Mesothelial cell of epicardium (in vitro differentiated cells): ENCODE measurements at regions not wholly inside any gene's neighbourhood (a gene's known extent, or its start where the extent isn't known, plus 50 kb on each side); places are given as distances from the start of the nearest gene placed in this dataset.
A peak's percentile ranks its signal among the peaks of the same experiment; 100 is the strongest.

ENCODE experiments used
- DNase-seq, 2 experiments: peaks; one replicate each; pipeline ENCODE4 v3.0.0; 2021; ENCODE audit warnings: low spot score in 2 of 2; ENCODE audit not compliant: unreplicated experiment in 2 of 2
- H3K27ac Mint-ChIP-seq: 2 replicates; pipeline ENCODE4 v1.8.0; 2021; ENCODE audit warnings: mixed read lengths
- H3K27me3 Mint-ChIP-seq: 2 replicates; pipeline ENCODE4 v1.8.0; 2021; ENCODE audit warnings: low read depth, mixed read lengths
- H3K36me3 Mint-ChIP-seq: 2 replicates; pipeline ENCODE4 v1.8.0; 2021; ENCODE audit warnings: mixed read lengths
- H3K4me1 Mint-ChIP-seq: 2 replicates; pipeline ENCODE4 v1.8.0; 2021; ENCODE audit warnings: mixed read lengths
- H3K4me3 Mint-ChIP-seq: 2 replicates; pipeline ENCODE4 v1.8.0; 2021; ENCODE audit warnings: mild to moderate bottlenecking, moderate library complexity, mixed read lengths
- H3K9me3 Mint-ChIP-seq: 2 replicates; pipeline ENCODE4 v1.8.0; 2021; ENCODE audit warnings: mixed read lengths
- TF ChIP-seq, protein P1 (sequence below): fragments of 200-600 bp; sonication (generic); IDR thresholded peaks from one replicate; pipeline ENCODE4 v1.5.0; 2021; ENCODE audit warnings: antibody characterized with exemption; ENCODE audit not compliant: unreplicated experiment

DNA sequence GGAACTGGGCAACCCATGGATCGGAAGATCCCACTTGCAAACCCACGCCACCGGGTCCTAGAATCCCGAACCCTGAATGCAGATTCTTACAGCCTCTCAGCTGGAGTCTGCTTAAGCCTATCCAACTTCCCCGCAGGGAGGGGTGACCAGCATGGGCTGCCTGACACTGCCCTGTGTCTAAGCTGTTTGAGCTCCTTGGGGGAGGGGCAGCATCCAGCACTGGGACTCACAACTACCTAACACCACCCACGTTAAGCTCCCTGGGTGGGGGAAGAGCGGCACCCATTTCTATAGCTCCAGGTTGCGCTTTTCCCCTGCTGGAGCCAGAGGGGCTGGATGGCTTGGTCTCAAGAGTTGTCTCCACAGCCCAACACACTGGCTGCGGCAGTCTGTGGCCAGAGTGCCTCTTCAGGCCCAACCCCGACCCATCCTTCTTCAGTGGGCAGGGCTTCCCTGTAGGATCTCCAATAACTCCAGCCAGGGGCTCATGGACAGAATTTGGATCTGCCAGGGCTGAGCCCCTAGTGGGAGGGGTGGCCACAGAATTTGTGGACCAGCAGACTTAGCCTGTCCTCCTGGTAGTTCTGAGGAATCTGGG is 649.2 kb downstream of the TUSC7 start:
- Mint-ChIP-seq H3K4me1 (no peaks in the 10 kb centered on the region), H3K27ac (no peak overlapping the region), H3K36me3 (no peaks in the 10 kb centered on the region), H3K4me3 (no peak overlapping the region), H3K27me3 (peaks cover 7% of the 10 kb centered on the region), H3K9me3 (peaks cover 36% of the 10 kb centered on the region)
- peak in 1 of 2 experiments; percentile 17 for DNase-seq
- TF ChIP-seq, protein P1, sequence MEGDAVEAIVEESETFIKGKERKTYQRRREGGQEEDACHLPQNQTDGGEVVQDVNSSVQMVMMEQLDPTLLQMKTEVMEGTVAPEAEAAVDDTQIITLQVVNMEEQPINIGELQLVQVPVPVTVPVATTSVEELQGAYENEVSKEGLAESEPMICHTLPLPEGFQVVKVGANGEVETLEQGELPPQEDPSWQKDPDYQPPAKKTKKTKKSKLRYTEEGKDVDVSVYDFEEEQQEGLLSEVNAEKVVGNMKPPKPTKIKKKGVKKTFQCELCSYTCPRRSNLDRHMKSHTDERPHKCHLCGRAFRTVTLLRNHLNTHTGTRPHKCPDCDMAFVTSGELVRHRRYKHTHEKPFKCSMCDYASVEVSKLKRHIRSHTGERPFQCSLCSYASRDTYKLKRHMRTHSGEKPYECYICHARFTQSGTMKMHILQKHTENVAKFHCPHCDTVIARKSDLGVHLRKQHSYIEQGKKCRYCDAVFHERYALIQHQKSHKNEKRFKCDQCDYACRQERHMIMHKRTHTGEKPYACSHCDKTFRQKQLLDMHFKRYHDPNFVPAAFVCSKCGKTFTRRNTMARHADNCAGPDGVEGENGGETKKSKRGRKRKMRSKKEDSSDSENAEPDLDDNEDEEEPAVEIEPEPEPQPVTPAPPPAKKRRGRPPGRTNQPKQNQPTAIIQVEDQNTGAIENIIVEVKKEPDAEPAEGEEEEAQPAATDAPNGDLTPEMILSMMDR: no peak

DNA sequence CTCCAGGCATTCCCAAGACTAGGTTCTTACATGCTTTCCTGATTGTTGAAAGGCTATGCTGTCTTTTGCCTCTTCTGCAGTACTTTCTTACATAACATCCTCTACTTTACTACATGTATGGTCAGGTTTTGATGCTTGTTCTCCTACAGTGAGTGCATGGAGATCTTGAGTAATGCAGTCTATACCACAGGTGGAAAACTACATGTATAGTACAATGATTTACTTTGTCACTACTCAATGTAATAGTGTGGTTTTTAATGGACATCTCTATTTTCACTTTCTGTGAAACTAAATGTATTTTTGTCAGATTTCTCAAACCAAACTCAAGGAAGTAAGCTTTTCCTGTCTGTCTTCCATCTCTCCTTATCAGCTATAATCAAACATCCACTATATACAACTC is 657.0 kb downstream of the TUSC7 start:
- no peak overlapping the region for H3K4me3 Mint-ChIP-seq
- H3K9me3 Mint-ChIP-seq: peaks cover 23% of the 10 kb centered on the region
- DNase-seq: no peak
- no peak overlapping the region for H3K27ac Mint-ChIP-seq
- H3K27me3 Mint-ChIP-seq: peaks cover 2% of the 10 kb centered on the region
- H3K4me1 Mint-ChIP-seq: no peaks in the 10 kb centered on the region
- TF ChIP-seq, protein P1: no peak
- H3K36me3 Mint-ChIP-seq: no peaks in the 10 kb centered on the region

GRCh38 chr3:117367861-117368260 is 658.3 kb downstream of the TUSC7 start:
- peaks cover 10% of the 10 kb centered on the region for H3K9me3 Mint-ChIP-seq
- TF ChIP-seq, protein P1: no peak
- H3K27me3 Mint-ChIP-seq: peaks cover 3% of the 10 kb centered on the region
- no peak for DNase-seq
- no peaks in the 10 kb centered on the region for H3K36me3 Mint-ChIP-seq
- no peaks in the 10 kb centered on the region for H3K4me1 Mint-ChIP-seq
- H3K27ac Mint-ChIP-seq: no peak overlapping the region
- H3K4me3 Mint-ChIP-seq: no peak overlapping the region

DNA sequence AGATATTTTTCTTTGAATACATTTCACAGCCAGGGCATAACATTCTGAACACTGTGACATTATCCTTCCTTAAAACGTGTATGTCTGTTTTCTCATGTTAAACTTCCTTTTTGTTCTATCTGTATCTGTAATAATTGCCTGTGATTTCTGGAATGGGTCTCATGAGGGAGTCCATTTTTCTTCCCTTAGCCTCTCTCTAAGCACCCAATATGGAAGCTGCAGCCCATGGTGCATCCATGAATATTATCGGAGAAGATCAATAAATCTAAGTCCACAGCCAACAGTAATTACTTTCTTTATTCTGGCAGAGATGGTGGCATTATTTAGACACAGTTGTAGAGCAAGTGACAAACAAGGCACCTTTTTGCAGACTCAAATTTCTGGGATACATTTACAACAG is 671.1 kb downstream of the TUSC7 start:
- Mint-ChIP-seq H3K4me3 (no peak overlapping the region), H3K9me3 (peaks cover 14% of the 10 kb centered on the region), H3K4me1 (no peaks in the 10 kb centered on the region), H3K27ac (no peak overlapping the region), H3K36me3 (no peaks in the 10 kb centered on the region), H3K27me3 (peaks cover 7% of the 10 kb centered on the region)
- TF ChIP-seq, protein P1: no peak
- no peak for DNase-seq

DNA sequence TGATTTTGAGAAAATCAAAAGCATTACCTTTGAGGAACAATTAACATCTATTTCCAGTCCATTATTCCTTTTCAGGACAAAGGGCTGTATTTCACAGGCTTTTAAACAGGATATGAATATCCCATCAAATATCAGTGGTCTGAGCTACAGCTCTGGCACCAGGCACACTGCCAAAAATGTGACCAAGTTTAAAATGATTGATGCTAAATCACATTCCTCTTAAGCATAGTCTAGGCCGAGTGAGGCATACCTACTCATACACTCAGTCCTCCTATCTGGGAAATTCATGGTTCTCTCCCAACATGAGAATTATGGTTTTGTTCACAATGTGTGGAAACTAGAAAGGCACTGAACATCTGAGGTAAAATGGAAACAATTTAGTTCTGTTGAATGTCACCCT is 683.5 kb downstream of the TUSC7 start:
- H3K9me3 Mint-ChIP-seq: no peaks in the 10 kb centered on the region
- peaks cover 22% of the 10 kb centered on the region for H3K27me3 Mint-ChIP-seq
- no peaks in the 10 kb centered on the region for H3K36me3 Mint-ChIP-seq
- no peak overlapping the region for H3K27ac Mint-ChIP-seq
- DNase-seq: no peak
- H3K4me1 Mint-ChIP-seq: peaks cover 20% of the 10 kb centered on the region
- H3K4me3 Mint-ChIP-seq: no peak overlapping the region
- TF ChIP-seq, protein P1: no peak
